ENCODE measurements at regions not wholly inside any gene's neighbourhood (a gene's known extent, or its start where the extent isn't known, plus 50 kb on each side); places are given as distances from the start of the nearest gene placed in this dataset.

- no peak for ATAC-seq (ENCODE audit: low read depth)
- Histone ChIP-seq H3K36me3 (replicated peaks in 1 of 2; ENCODE audit: control extremely low read depth in 1 of 2, control insufficient read depth in 1 of 2, extremely low read depth in 1 of 2, insufficient read depth in 2 of 2, low read length in 1 of 2) (no peaks in the 10 kb centered on the region), H3K27me3 (replicated peaks in 1 of 4; ENCODE audit: control extremely low read depth in 1 of 4, control insufficient read depth in 3 of 4, insufficient read depth in 4 of 4, low read length in 3 of 4) (peaks cover 0 to 17% (median 10%) of the 10 kb centered on the region in 4 experiments), H2AFZ (ENCODE audit: insufficient read depth, low read depth, low read length, poor library complexity, severe bottlenecking) (no peak overlapping the region), H3K9me3 (ENCODE audit: control extremely low read depth in 1 of 3, control insufficient read depth in 2 of 3, insufficient read depth in 1 of 3, low read length in 2 of 3) (no peaks in the 10 kb centered on the region), H4K20me1 (ENCODE audit: control insufficient read depth, insufficient read depth, low read length, poor library complexity, severe bottlenecking) (no peaks in the 10 kb centered on the region), H3K79me2 (ENCODE audit: control insufficient read depth, insufficient read depth, low read length) (no peaks in the 10 kb centered on the region), H3K27ac (ENCODE audit: low read length in 2 of 2) (no peak overlapping the region), H3K9ac (ENCODE audit: low read length) (no peak overlapping the region), H3K4me3 (ENCODE audit: control extremely low read depth in 1 of 5, extremely low read depth in 1 of 5, insufficient read depth in 1 of 5, low read depth in 2 of 5, low read length in 4 of 5) (no peak overlapping the region), H3K4me1 (ENCODE audit: control insufficient read depth in 2 of 2, insufficient read depth in 2 of 2, low read length in 2 of 2) (no peaks in the 10 kb centered on the region), H3K4me2 (replicated peaks; ENCODE audit: low read depth, low read length, poor library complexity, severe bottlenecking) (no peak overlapping the region)
- POLR2A ChIA-PET = no interaction called here
- no peak for TF ChIP-seq EZH2 (IDR thresholded peaks at IDR 0.05; ENCODE audit: borderline replicate concordance, insufficient read depth, low read depth, low read length, poor library complexity, severe bottlenecking)
- TF ChIP-seq CTCF (IDR thresholded peaks at IDR 0.05) = no peak
- no peak for DNase-seq
- CTCF ChIA-PET = no interaction called here
- no peaks in the 10 kb centered on the region for H3K4me1 Mint-ChIP-seq
- H3K9me3 Mint-ChIP-seq (ENCODE audit: insufficient read depth) = no peaks in the 10 kb centered on the region
- WGBS (ENCODE audit: insufficient coverage) = 77% methylated on average over 1 of the region's 2 CpGs
- H3K27ac Mint-ChIP-seq = no peak overlapping the region
- intact Hi-C loops (cut with micrococcal nuclease) = no loop called here
- no peak overlapping the region for H3K4me3 Mint-ChIP-seq
- H3K27me3 Mint-ChIP-seq = peaks cover 44% of the 10 kb centered on the region
These were observed 139.4 kb downstream of the CCDC71L start for GRCh38 chr7:106521541-106521940.

- Histone ChIP-seq H3K79me2 (ENCODE audit: control insufficient read depth, insufficient read depth, low read length) (no peaks in the 10 kb centered on the region), H3K4me1 (ENCODE audit: control insufficient read depth in 2 of 2, insufficient read depth in 2 of 2, low read length in 2 of 2) (no peaks in the 10 kb centered on the region), H3K4me2 (replicated peaks; ENCODE audit: low read depth, low read length, poor library complexity, severe bottlenecking) (no peak overlapping the region), H3K36me3 (replicated peaks in 1 of 2; ENCODE audit: control extremely low read depth in 1 of 2, control insufficient read depth in 1 of 2, extremely low read depth in 1 of 2, insufficient read depth in 2 of 2, low read length in 1 of 2) (no peaks in the 10 kb centered on the region), H2AFZ (ENCODE audit: insufficient read depth, low read depth, low read length, poor library complexity, severe bottlenecking) (no peak overlapping the region), H3K9me3 (ENCODE audit: control extremely low read depth in 1 of 3, control insufficient read depth in 2 of 3, insufficient read depth in 1 of 3, low read length in 2 of 3) (no peaks in the 10 kb centered on the region), H3K27me3 (replicated peaks in 1 of 4; ENCODE audit: control extremely low read depth in 1 of 4, control insufficient read depth in 3 of 4, insufficient read depth in 4 of 4, low read length in 3 of 4) (peaks cover 0 to 17% (median 10%) of the 10 kb centered on the region in 4 experiments), H3K9ac (ENCODE audit: low read length) (no peak overlapping the region), H4K20me1 (ENCODE audit: control insufficient read depth, insufficient read depth, low read length, poor library complexity, severe bottlenecking) (no peaks in the 10 kb centered on the region), H3K27ac (ENCODE audit: low read length in 2 of 2) (no peak overlapping the region), H3K4me3 (ENCODE audit: control extremely low read depth in 1 of 5, extremely low read depth in 1 of 5, insufficient read depth in 1 of 5, low read depth in 2 of 5, low read length in 4 of 5) (no peak overlapping the region)
- TF ChIP-seq CTCF (IDR thresholded peaks at IDR 0.05) (no peak), EZH2 (IDR thresholded peaks at IDR 0.05; ENCODE audit: borderline replicate concordance, insufficient read depth, low read depth, low read length, poor library complexity, severe bottlenecking) (no peak)
- Mint-ChIP-seq H3K4me1 (no peaks in the 10 kb centered on the region), H3K27ac (no peak overlapping the region), H3K9me3 (ENCODE audit: insufficient read depth) (no peaks in the 10 kb centered on the region), H3K27me3 (peaks cover 47% of the 10 kb centered on the region), H3K4me3 (no peak overlapping the region)
- POLR2A ChIA-PET = no interaction called here
- DNase-seq = no peak
- intact Hi-C loops (cut with micrococcal nuclease) = no loop called here
- CTCF ChIA-PET = no interaction called here
- no peak for ATAC-seq (ENCODE audit: low read depth)
- WGBS (ENCODE audit: insufficient coverage) = no CpG with 5 or more reads among the region's 4 CpGs
These were observed 139.9 kb downstream of the CCDC71L start for GRCh38 chr7:106520962-106521514.
